LNCAP (cell line): ENCODE measurements at regions not wholly inside any gene's neighbourhood (a gene's known extent, or its start where the extent isn't known, plus 50 kb on each side); places are given as distances from the start of the nearest gene placed in this dataset.

Experiments
- CTCF ChIP-seq: fragments of 450-650 bp; IDR thresholded peaks from 2 replicates; pipeline ENCODE4 v1.5.1; 2017; ENCODE audit warnings: mild to moderate bottlenecking

GRCh38 chr10:100660945-100661344, 84.4 kb upstream of the PAX2 start:
- TF ChIP-seq CTCF: no peak

- TF ChIP-seq CTCF: no peak
Observed at GRCh38 chr10:100661520-100661919, 83.9 kb upstream of the PAX2 start.

- TF ChIP-seq CTCF: no peak
Observed at GRCh38 chr10:100662067-100662466, 83.3 kb upstream of the PAX2 start.

- no peak for TF ChIP-seq CTCF
Observed at GRCh38 chr10:100664316-100665149, 80.8 kb upstream of the PAX2 start.

GRCh38 chr10:100669616-100670015, 75.8 kb upstream of the PAX2 start:
- TF ChIP-seq CTCF: no peak

- no peak for TF ChIP-seq CTCF
Observed at GRCh38 chr10:100670368-100670767, 75.0 kb upstream of the PAX2 start.

GRCh38 chr10:100670828-100671479, 74.4 kb upstream of the PAX2 start:
- peak; percentile 65 for TF ChIP-seq CTCF
